NCI-H1436 treated with DMSO at 0.1 percent for 48 hours (cell line): ENCODE measurements at regions not wholly inside any gene's neighbourhood (a gene's known extent, or its start where the extent isn't known, plus 50 kb on each side); places are given as distances from the start of the nearest gene placed in this dataset.
"Not testable (repeated sequence)": the region's sequence is repeated elsewhere in the genome, so short reads cannot be mapped to it uniquely, and the experiment has no call there.

Experiments
- DNase-seq: peaks from one replicate; lab custom pipeline; 2025; lab: John Stamatoyannopoulos, UW

GRCh38 chr1:60271041-60271440 is 197.5 kb upstream of the C1orf87 start:
- no peak for DNase-seq

- no peak for DNase-seq
Observed at GRCh38 chr1:60268451-60268850, 194.9 kb upstream of the C1orf87 start.

GRCh38 chr1:60265560-60266535 is 192.3 kb upstream of the C1orf87 start:
- DNase-seq: no peak

GRCh38 chr1:60262701-60263100 is 189.1 kb upstream of the C1orf87 start:
- no peak for DNase-seq

GRCh38 chr1:60257531-60257930 is 184.0 kb upstream of the C1orf87 start:
- DNase-seq: no peak

GRCh38 chr1:60255565-60255964 is 182.0 kb upstream of the C1orf87 start:
- DNase-seq: no peak

- DNase-seq: no peak
Observed at GRCh38 chr1:60251426-60251825, 177.9 kb upstream of the C1orf87 start.

- DNase-seq: not testable (repeated sequence)
Observed at GRCh38 chr1:60247467-60247866, 173.9 kb upstream of the C1orf87 start.

- DNase-seq: no peak
Observed at GRCh38 chr1:60245324-60245723, 171.8 kb upstream of the C1orf87 start.

GRCh38 chr1:60244906-60245305 is 171.3 kb upstream of the C1orf87 start:
- DNase-seq: no peak

- DNase-seq: no peak
Observed at GRCh38 chr1:60235275-60235674, 161.7 kb upstream of the C1orf87 start.

GRCh38 chr1:60234776-60235175 is 161.2 kb upstream of the C1orf87 start:
- DNase-seq: no peak

GRCh38 chr1:60229821-60230220 is 156.3 kb upstream of the C1orf87 start:
- DNase-seq: no peak

GRCh38 chr1:60228041-60228491 is 154.5 kb upstream of the C1orf87 start:
- DNase-seq: no peak

- DNase-seq: no peak
Observed at GRCh38 chr1:60227601-60228000, 154.0 kb upstream of the C1orf87 start.

- DNase-seq: no peak
Observed at GRCh38 chr1:60225486-60225885, 151.9 kb upstream of the C1orf87 start.

GRCh38 chr1:60224523-60224922 is 151.0 kb upstream of the C1orf87 start:
- DNase-seq: no peak

GRCh38 chr1:60223158-60223557 is 149.6 kb upstream of the C1orf87 start:
- DNase-seq: no peak

GRCh38 chr1:60222360-60223115 is 149.0 kb upstream of the C1orf87 start:
- no peak for DNase-seq

GRCh38 chr1:60213253-60213652 is 139.7 kb upstream of the C1orf87 start:
- DNase-seq: no peak

GRCh38 chr1:60196026-60196425 is 122.5 kb upstream of the C1orf87 start:
- DNase-seq: no peak

- no peak for DNase-seq
Observed at GRCh38 chr1:60185684-60186083, 112.1 kb upstream of the C1orf87 start.

- no peak for DNase-seq
Observed at GRCh38 chr1:60184521-60184920, 111.0 kb upstream of the C1orf87 start.
